ENCODE measurements at regions not wholly inside any gene's neighbourhood (a gene's known extent, or its start where the extent isn't known, plus 50 kb on each side); places are given as distances from the start of the nearest gene placed in this dataset.
A peak's percentile ranks its signal among the peaks of the same experiment; 100 is the strongest.

DNA sequence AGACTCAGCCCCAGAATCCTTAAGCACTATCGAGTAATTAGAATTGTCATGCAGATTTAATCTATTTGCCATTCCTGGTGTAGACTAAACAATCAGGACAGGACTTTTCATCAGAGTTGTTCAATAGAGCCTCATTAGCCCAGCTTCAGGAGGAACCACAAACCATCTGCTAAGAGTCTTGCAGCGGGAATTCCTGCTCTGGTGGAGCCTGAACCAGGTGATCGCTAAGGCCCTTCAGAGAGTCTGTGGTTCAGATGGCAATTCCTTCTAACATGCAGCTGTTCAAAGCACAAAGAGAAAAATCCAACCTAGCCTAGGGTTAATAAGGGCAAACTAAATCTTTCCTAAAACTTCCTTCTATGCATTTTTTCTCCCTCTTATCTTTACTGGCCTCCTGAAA is 119.1 kb upstream of the CPEB2 start:
- Histone ChIP-seq H3K4me1 (replicated peaks; ENCODE audit: insufficient read depth) (peaks cover 14% of the 10 kb centered on the region), H4K20me1 (ENCODE audit: insufficient read depth) (no peaks in the 10 kb centered on the region), H3K36me3 (ENCODE audit: low read depth) (no peaks in the 10 kb centered on the region), H3K9me2 (ENCODE audit: insufficient read depth) (no peaks in the 10 kb centered on the region), H2AFZ (no peak overlapping the region), H3K4me3 (no peak overlapping the region), H3K27me3 (ENCODE audit: insufficient read depth, low read depth) (no peaks in the 10 kb centered on the region), H3K27ac (no peak overlapping the region), H3K4me2 (no peak overlapping the region), H3F3A (ENCODE audit: insufficient read depth, low read depth) (peaks cover 5% of the 10 kb centered on the region; the same call in 1 of the 2 replicates), H3K79me2 (ENCODE audit: low read depth) (no peaks in the 10 kb centered on the region), H3K9me3 (ENCODE audit: insufficient read depth, low read depth) (no peaks in the 10 kb centered on the region)
- ChIA-PET POLR2A (ENCODE audit: unreplicated experiment) (no interaction called here), CTCF (no interaction called here)
- intact Hi-C loops (cut with micrococcal nuclease; ENCODE audit: unreplicated experiment), result no loop called here
- TF ChIP-seq, protein P1, sequence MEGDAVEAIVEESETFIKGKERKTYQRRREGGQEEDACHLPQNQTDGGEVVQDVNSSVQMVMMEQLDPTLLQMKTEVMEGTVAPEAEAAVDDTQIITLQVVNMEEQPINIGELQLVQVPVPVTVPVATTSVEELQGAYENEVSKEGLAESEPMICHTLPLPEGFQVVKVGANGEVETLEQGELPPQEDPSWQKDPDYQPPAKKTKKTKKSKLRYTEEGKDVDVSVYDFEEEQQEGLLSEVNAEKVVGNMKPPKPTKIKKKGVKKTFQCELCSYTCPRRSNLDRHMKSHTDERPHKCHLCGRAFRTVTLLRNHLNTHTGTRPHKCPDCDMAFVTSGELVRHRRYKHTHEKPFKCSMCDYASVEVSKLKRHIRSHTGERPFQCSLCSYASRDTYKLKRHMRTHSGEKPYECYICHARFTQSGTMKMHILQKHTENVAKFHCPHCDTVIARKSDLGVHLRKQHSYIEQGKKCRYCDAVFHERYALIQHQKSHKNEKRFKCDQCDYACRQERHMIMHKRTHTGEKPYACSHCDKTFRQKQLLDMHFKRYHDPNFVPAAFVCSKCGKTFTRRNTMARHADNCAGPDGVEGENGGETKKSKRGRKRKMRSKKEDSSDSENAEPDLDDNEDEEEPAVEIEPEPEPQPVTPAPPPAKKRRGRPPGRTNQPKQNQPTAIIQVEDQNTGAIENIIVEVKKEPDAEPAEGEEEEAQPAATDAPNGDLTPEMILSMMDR (conservative IDR thresholded peaks at IDR 0.05), result no peak
- TF ChIP-seq EZH2 (IDR thresholded peaks at IDR 0.05; ENCODE audit: low read depth), result no peak
- no peak for DNase-seq
- BruUV-seq (replicated peaks), result no TSS peak

DNA sequence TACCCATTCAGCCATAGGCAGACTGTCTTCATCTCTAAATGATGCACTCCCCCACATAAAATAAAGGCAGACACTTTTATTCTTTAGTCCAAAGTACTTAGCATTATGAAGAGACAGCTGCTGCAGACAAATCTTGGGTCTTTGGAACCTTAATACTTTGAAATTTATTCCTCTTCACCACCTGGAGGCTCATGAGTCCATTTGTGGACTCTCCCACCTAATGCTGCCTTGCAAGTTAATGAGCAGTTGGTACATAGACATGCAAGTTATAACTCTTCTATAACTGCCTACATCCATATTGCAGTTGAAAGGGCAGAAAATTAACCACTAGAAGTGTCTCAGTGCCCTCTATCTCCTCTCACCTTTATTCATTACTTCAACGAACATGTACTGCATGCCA is 118.6 kb upstream of the CPEB2 start:
- Histone ChIP-seq H3K4me1 (replicated peaks; ENCODE audit: insufficient read depth) (peaks cover 19% of the 10 kb centered on the region), H3K4me3 (no peak overlapping the region), H3K79me2 (ENCODE audit: low read depth) (no peaks in the 10 kb centered on the region), H3K9me3 (ENCODE audit: insufficient read depth, low read depth) (no peaks in the 10 kb centered on the region), H3K9me2 (ENCODE audit: insufficient read depth) (no peaks in the 10 kb centered on the region), H3F3A (ENCODE audit: insufficient read depth, low read depth) (peaks cover 10% of the 10 kb centered on the region), H4K20me1 (ENCODE audit: insufficient read depth) (no peaks in the 10 kb centered on the region), H3K27ac (no peak overlapping the region), H2AFZ (no peak overlapping the region), H3K27me3 (ENCODE audit: insufficient read depth, low read depth) (no peaks in the 10 kb centered on the region), H3K4me2 (no peak overlapping the region), H3K36me3 (ENCODE audit: low read depth) (no peaks in the 10 kb centered on the region)
- no TSS peak for BruUV-seq (replicated peaks)
- CTCF ChIA-PET, result no interaction called here
- DNase-seq, result no peak
- no peak for TF ChIP-seq EZH2 (IDR thresholded peaks at IDR 0.05; ENCODE audit: low read depth)
- TF ChIP-seq, protein P1 (conservative IDR thresholded peaks at IDR 0.05), result no peak
- POLR2A ChIA-PET (ENCODE audit: unreplicated experiment), result no interaction called here
- intact Hi-C loops (cut with micrococcal nuclease; ENCODE audit: unreplicated experiment), result no loop called here

DNA sequence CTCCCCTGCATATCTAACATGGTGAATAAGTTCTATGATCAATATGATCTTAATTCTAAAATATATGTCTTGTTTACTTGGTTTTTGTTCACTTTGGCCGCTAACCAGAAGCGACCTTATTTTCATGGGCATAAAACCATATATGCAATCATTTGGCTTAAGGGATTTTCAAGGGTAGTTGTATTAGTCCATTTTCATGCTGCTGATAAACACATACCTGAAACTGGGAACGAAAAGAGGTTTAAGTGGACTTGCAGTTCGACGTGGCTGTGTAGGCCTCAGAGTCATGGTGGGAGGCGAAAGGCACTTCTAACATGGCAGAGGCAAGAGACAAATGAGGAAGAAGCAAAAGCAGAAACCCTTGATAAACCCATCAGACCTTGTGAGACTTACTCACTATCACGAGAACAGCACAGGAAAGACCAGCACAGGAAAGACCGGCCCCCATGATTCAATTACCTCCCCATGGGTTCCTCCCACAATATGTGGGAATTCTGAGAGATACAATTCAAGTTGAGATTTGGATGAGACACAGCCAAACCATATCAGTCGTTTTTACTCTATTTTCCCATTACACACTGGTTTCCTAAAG is 114.3 kb upstream of the CPEB2 start:
- Histone ChIP-seq H3K4me1 (replicated peaks; ENCODE audit: insufficient read depth) (peaks cover 19% of the 10 kb centered on the region), H3K36me3 (ENCODE audit: low read depth) (no peaks in the 10 kb centered on the region), H3K4me3 (no peak overlapping the region), H3K27me3 (ENCODE audit: insufficient read depth, low read depth) (no peaks in the 10 kb centered on the region), H3K9me2 (ENCODE audit: insufficient read depth) (no peaks in the 10 kb centered on the region), H3K79me2 (ENCODE audit: low read depth) (no peaks in the 10 kb centered on the region), H4K20me1 (ENCODE audit: insufficient read depth) (no peaks in the 10 kb centered on the region), H3K27ac (peak overlapping the region; percentile 43; the same call in 1 of the 2 replicates), H3F3A (ENCODE audit: insufficient read depth, low read depth) (peaks cover 17% of the 10 kb centered on the region), H3K4me2 (peak overlapping the region; percentile 38; the same call in 1 of the 2 replicates), H2AFZ (no peak overlapping the region), H3K9me3 (ENCODE audit: insufficient read depth, low read depth) (no peaks in the 10 kb centered on the region)
- ChIA-PET CTCF (no interaction called here), POLR2A (ENCODE audit: unreplicated experiment) (interaction anchor here (0.6 kb wide), 1 partner anchor 56 kb away, joined by 7 read pairs; no protein-coding TSS in a partner anchor)
- intact Hi-C loops (cut with micrococcal nuclease; ENCODE audit: unreplicated experiment), result no loop called here
- BruUV-seq (replicated peaks), result no TSS peak
- TF ChIP-seq, protein P1 (conservative IDR thresholded peaks at IDR 0.05), result no peak
- no peak for DNase-seq
